ENCODE measurements at regions not wholly inside any gene's neighbourhood (a gene's known extent, or its start where the extent isn't known, plus 50 kb on each side); places are given as distances from the start of the nearest gene placed in this dataset.

DNA sequence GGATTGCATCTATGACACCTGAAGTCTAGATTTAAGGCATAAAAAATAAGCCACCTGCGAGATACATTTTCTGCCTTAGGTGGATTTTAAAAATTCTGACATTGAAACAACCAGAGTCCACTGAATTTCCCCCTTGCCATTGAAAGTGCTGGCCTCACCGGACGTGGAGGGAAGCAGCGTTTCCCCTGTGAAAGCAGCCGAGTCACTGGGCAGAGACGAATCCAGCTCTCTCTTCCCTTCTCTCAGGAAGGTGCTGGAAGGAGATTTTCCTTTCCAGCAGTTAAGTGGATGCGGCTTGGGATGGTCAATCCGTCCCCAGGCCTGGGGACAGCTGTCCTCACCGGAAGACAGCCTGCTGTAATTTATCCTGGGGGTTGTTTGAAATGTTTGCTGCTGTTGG is 270.9 kb upstream of the FOXF1 start:
- TF ChIP-seq, protein P1, sequence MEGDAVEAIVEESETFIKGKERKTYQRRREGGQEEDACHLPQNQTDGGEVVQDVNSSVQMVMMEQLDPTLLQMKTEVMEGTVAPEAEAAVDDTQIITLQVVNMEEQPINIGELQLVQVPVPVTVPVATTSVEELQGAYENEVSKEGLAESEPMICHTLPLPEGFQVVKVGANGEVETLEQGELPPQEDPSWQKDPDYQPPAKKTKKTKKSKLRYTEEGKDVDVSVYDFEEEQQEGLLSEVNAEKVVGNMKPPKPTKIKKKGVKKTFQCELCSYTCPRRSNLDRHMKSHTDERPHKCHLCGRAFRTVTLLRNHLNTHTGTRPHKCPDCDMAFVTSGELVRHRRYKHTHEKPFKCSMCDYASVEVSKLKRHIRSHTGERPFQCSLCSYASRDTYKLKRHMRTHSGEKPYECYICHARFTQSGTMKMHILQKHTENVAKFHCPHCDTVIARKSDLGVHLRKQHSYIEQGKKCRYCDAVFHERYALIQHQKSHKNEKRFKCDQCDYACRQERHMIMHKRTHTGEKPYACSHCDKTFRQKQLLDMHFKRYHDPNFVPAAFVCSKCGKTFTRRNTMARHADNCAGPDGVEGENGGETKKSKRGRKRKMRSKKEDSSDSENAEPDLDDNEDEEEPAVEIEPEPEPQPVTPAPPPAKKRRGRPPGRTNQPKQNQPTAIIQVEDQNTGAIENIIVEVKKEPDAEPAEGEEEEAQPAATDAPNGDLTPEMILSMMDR (IDR thresholded peaks at IDR 0.05): no peak
- TF ChIP-seq SIN3A (IDR thresholded peaks at IDR 0.05; ENCODE audit: borderline replicate concordance, insufficient read depth, low read depth, low read length): no peak
- no peak for TF ChIP-seq POLR2AphosphoS5 (IDR thresholded peaks at IDR 0.05; ENCODE audit: low read depth, low read length)
- no peak for TF ChIP-seq TCF7L2 (IDR thresholded peaks at IDR 0.05; ENCODE audit: low read depth, low read length)
- TF ChIP-seq, protein P2, sequence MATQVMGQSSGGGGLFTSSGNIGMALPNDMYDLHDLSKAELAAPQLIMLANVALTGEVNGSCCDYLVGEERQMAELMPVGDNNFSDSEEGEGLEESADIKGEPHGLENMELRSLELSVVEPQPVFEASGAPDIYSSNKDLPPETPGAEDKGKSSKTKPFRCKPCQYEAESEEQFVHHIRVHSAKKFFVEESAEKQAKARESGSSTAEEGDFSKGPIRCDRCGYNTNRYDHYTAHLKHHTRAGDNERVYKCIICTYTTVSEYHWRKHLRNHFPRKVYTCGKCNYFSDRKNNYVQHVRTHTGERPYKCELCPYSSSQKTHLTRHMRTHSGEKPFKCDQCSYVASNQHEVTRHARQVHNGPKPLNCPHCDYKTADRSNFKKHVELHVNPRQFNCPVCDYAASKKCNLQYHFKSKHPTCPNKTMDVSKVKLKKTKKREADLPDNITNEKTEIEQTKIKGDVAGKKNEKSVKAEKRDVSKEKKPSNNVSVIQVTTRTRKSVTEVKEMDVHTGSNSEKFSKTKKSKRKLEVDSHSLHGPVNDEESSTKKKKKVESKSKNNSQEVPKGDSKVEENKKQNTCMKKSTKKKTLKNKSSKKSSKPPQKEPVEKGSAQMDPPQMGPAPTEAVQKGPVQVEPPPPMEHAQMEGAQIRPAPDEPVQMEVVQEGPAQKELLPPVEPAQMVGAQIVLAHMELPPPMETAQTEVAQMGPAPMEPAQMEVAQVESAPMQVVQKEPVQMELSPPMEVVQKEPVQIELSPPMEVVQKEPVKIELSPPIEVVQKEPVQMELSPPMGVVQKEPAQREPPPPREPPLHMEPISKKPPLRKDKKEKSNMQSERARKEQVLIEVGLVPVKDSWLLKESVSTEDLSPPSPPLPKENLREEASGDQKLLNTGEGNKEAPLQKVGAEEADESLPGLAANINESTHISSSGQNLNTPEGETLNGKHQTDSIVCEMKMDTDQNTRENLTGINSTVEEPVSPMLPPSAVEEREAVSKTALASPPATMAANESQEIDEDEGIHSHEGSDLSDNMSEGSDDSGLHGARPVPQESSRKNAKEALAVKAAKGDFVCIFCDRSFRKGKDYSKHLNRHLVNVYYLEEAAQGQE (IDR thresholded peaks at IDR 0.05; ENCODE audit: insufficient read depth in 1 of 2, low read depth in 2 of 2, low read length in 1 of 2): no peak

Data from Panc1 (cell line).